K562 (cell line): ENCODE measurements at regions not wholly inside any gene's neighbourhood (a gene's known extent, or its start where the extent isn't known, plus 50 kb on each side); places are given as distances from the start of the nearest gene placed in this dataset.

Source experiments
- ATAC-seq: fragments of 200-7000 bp; cut with Tn5 transposase; 3 replicates; pipeline ENCODE4 v1.9.1; 2020; ENCODE audit warnings: moderate library complexity
- BruUV-seq: library from RNA; stranded (reverse); fragments of 400-500 nt; replicated peaks from 2 replicates; lab custom pipeline; 2021; lab: Mats Ljungman, UMichigan
- CTCF ChIA-PET: fragments of 300-600 bp; formaldehyde crosslinking; extraction: SDS; loops from one replicate; lab custom pipeline; 2021; ENCODE audit warnings: low intra/inter-chr PET ratio; lab: Yijun Ruan, JAX
- POLR2A ChIA-PET: fragments of 300-600, 350-650 bp; sonication (Branson Sonifier 250); formaldehyde crosslinking; extraction: SDS; loops from one replicate; lab custom pipeline; 2021; ENCODE audit warnings: antibody characterized with exemption, inconsistent platforms; lab: Yijun Ruan, JAX
- DNase-seq, 4 experiments: peaks; one replicate each; pipeline versions ENCODE4 v3.0.0 to v3.0.0-alpha.2; 2011 to 2018; ENCODE audit warnings: low spot score in 3 of 4, mixed read lengths in 3 of 4; ENCODE audit errors: extremely low read depth in 1 of 4
- FAIRE-seq: peaks from 2 replicates; lab custom pipeline; 2011; peaks lifted over from hg19 to GRCh38; lab: Jason Lieb, UNC
- H2AFZ ChIP-seq: 2 replicates; pipeline ENCODE4 v1.6.0; 2011; ENCODE audit warnings: low read depth, low read length, control low read depth, inconsistent platforms
- H3K27ac ChIP-seq: fragments of 200-600 bp; 3 replicates; pipeline ENCODE4 v1.8.0; 2011; ENCODE audit warnings: low read depth, mild to moderate bottlenecking, control low read depth, inconsistent platforms, low read length, moderate library complexity, mixed read lengths; ENCODE audit errors: extremely low read depth
- H3K27me3 ChIP-seq, 2 experiments: fragments of 300-600 bp in 1 of 2; 2 replicates in 1 of 2; 3 replicates in 1 of 2; pipeline versions ENCODE4 v1.6.0 to v1.8.0; 2011; ENCODE audit warnings: inconsistent platforms in 2 of 2, low read length in 2 of 2, mild to moderate bottlenecking in 1 of 2, mixed read lengths in 1 of 2, moderate library complexity in 1 of 2; ENCODE audit not compliant: control insufficient read depth in 2 of 2, insufficient read depth in 2 of 2
- H3K36me3 ChIP-seq: fragments of 300-600 bp; 3 replicates; pipeline ENCODE4 v1.8.0; 2011; ENCODE audit warnings: mild to moderate bottlenecking, low read length, inconsistent platforms; ENCODE audit not compliant: control insufficient read depth, insufficient read depth
- H3K4me1 ChIP-seq, 2 experiments: fragments of 200-600 bp in 1 of 2; replicated peaks in 1 of 2; 2 replicates in 1 of 2; 3 replicates in 1 of 2; pipeline versions ENCODE4 v1.5.1 to v1.8.0; 2011; ENCODE audit warnings: inconsistent platforms in 2 of 2, low read length in 2 of 2, mild to moderate bottlenecking in 1 of 2, mixed read lengths in 1 of 2, moderate library complexity in 1 of 2; ENCODE audit not compliant: control insufficient read depth in 2 of 2, insufficient read depth in 2 of 2
- H3K4me2 ChIP-seq: 2 replicates; pipeline ENCODE4 v1.6.1; 2011; ENCODE audit warnings: low read length, control low read depth, inconsistent platforms, mixed read lengths; ENCODE audit not compliant: insufficient read depth
- H3K4me3 ChIP-seq: fragments of 200-600 bp; sonication (generic), shearing (Covaris generic); 2 replicates; pipeline ENCODE4 v1.5.1; 2016; ENCODE audit warnings: control low read depth, inconsistent platforms
- H3K79me2 ChIP-seq: fragments of 200-600 bp; 3 replicates; pipeline ENCODE4 v1.8.0; 2011; ENCODE audit warnings: low read length, inconsistent platforms; ENCODE audit not compliant: control insufficient read depth, insufficient read depth
- H3K9ac ChIP-seq, 2 experiments: 2 replicates each; pipeline versions ENCODE4 v1.6.0 to v1.6.1; 2011; ENCODE audit warnings: low read depth in 2 of 2, low read length in 2 of 2, control low read depth in 1 of 2, inconsistent platforms in 1 of 2, mild to moderate bottlenecking in 1 of 2, mixed read lengths in 1 of 2; ENCODE audit not compliant: insufficient read depth in 1 of 2
- H3K9me1 ChIP-seq: one replicate; pipeline ENCODE4 v1.6.0; 2011; ENCODE audit warnings: inconsistent platforms, mild to moderate bottlenecking, low read length, moderate library complexity; ENCODE audit not compliant: control insufficient read depth, insufficient read depth
- H3K9me3 ChIP-seq: replicated peaks from 2 replicates; pipeline ENCODE4 v1.5.1; 2011; ENCODE audit warnings: low read depth, low read length, inconsistent platforms; ENCODE audit not compliant: control insufficient read depth, insufficient read depth
- H4K20me1 ChIP-seq: replicated peaks from 2 replicates; pipeline ENCODE4 v1.6.1; 2011; ENCODE audit warnings: low read length, inconsistent platforms, mixed read lengths; ENCODE audit not compliant: control insufficient read depth, insufficient read depth
- E4F1 ChIP-seq: fragments of 250-450 bp; sonication (Bioruptor Pico); IDR thresholded peaks from 2 replicates; pipeline ENCODE4 v1.5.0; 2021; ENCODE audit warnings: mild to moderate bottlenecking, borderline replicate concordance
- RCOR1 ChIP-seq, 2 experiments: IDR thresholded peaks; 2 replicates each; pipeline ENCODE4 v1.6.1; 2012; ENCODE audit warnings: low read depth in 2 of 2, low read length in 2 of 2, borderline replicate concordance in 1 of 2, improper control_type of control experiment in 1 of 2
- SMARCA4 ChIP-seq: fragments of 450-650 bp; IDR thresholded peaks from 2 replicates; pipeline ENCODE4 v1.6.1; 2016
- TAF7 ChIP-seq: fragments of 450-650 bp; IDR thresholded peaks from 2 replicates; pipeline ENCODE4 v1.6.1; 2016; ENCODE audit warnings: missing genetic modification characterization, missing compliant biosample characterization
- ZNF431 ChIP-seq: sonication (generic); formaldehyde crosslinking; IDR thresholded peaks from 2 replicates; pipeline ENCODE4 v1.8.0; 2022; ENCODE audit warnings: mild to moderate bottlenecking, missing genetic modification reagents
- ZNF655 ChIP-seq: fragments of 250-450 bp; sonication (Bioruptor Pico); IDR thresholded peaks from 2 replicates; pipeline ENCODE4 v1.5.0; 2021
- in situ Hi-C: fragments of 300-500 bp; cut with MboI; formaldehyde crosslinking; loops from 4 replicates; pipeline ENCODE4 v1.15.0; 2018; ENCODE audit warnings: inconsistent platforms, mixed read lengths
- intact Hi-C: fragments of 100-400 bp; cut with micrococcal nuclease; formaldehyde crosslinking; loops from 2 replicates; pipeline ENCODE4 v1.14.2; 2022

GRCh38 chr18:30727849-30728248 lies 314.7 kb downstream of the DSC3 start:
- no peak overlapping the region for H2AFZ ChIP-seq
- no peak for ATAC-seq

More at GRCh38 chr18:30727849-30728248, 314.7 kb downstream of the DSC3 start:
- Histone ChIP-seq H4K20me1 (no peaks in the 10 kb centered on the region), H3K4me2 (no peak overlapping the region), H3K9me1 (no peaks in the 10 kb centered on the region), H3K27me3 (no peaks in the 10 kb centered on the region), H3K79me2 (no peaks in the 10 kb centered on the region), H3K36me3 (no peaks in the 10 kb centered on the region), H3K4me1 (no peaks in the 10 kb centered on the region), H3K9me3 (0 out of 2 replicates have a peak, but pooled peaks cover 3% of the 10 kb centered on the region), H3K9ac (no peak overlapping the region), H3K4me3 (no peak overlapping the region), H3K27ac (no peak overlapping the region)
- in situ Hi-C loops, result no loop called here
- POLR2A ChIA-PET, result interaction anchor here (0.5 kb wide), 1 partner anchor 78 kb away, joined by 4 read pairs; no protein-coding TSS in a partner anchor
- no peak for DNase-seq
- no peak for TF ChIP-seq TAF7 (tag)
- TF ChIP-seq ZNF655 (CRISPR knock-in tag), result no peak
- TF ChIP-seq ZNF431, result no peak
- TF ChIP-seq SMARCA4, result no peak
- no peak for TF ChIP-seq RCOR1 (IDR thresholded peaks at IDR 0.05; ENCODE audit: borderline replicate concordance in 1 of 2, low read depth in 2 of 2, low read length in 2 of 2)
- TF ChIP-seq E4F1 (CRISPR knock-in tag), result no peak
- no peak for FAIRE-seq
- BruUV-seq, result no TSS peak
- CTCF ChIA-PET, result no interaction called here
- intact Hi-C loops, result no loop called here
